ENCODE measurements at regions not wholly inside any gene's neighbourhood (a gene's known extent, or its start where the extent isn't known, plus 50 kb on each side); places are given as distances from the start of the nearest gene placed in this dataset.

DNA sequence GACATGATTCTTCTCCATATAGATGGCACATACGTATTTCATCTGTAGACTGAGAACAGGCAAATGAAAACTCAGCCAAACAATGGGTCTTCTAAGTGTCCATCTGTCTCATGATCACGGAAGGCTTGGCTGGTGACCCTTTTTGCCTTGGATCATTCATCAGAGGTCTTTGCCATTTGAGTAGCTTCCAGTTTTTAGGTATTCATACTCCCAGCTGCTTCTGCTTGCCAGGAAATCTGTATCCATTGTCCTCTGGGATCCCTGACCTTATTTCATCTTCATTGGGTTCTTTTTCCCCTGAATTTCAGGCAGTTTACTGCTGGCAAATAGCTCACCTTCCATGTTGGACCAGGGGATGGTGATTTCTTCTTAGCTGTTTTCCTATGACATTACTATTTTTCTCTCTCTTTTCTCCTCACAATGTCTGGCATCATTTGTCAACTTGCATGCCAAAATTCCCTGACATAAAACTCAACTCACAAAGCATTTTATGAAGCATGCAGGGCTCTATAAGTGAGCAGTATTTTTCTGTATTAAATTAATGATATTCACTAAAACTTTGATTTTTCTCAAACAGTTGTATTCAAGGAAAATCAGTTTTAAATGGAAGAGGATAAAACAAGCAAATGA lies 241.2 kb downstream of the DNAJB9 start:
- Histone ChIP-seq H3K27ac (no peak overlapping the region), H3K4me3 (no peak overlapping the region), H3K9me3 (peaks cover 0 to 4% of the 10 kb centered on the region in 2 donors), H3K4me1 (no peaks in the 10 kb centered on the region), H3K27me3 (no peaks in the 10 kb centered on the region), H3K36me3 (no peaks in the 10 kb centered on the region)
- intact Hi-C loops (cut with DNase I): no loop called here
- no peak for TF ChIP-seq CTCF (IDR thresholded peaks at IDR 0.05)
- ATAC-seq (no peak), DNase-seq (no peak)

DNA sequence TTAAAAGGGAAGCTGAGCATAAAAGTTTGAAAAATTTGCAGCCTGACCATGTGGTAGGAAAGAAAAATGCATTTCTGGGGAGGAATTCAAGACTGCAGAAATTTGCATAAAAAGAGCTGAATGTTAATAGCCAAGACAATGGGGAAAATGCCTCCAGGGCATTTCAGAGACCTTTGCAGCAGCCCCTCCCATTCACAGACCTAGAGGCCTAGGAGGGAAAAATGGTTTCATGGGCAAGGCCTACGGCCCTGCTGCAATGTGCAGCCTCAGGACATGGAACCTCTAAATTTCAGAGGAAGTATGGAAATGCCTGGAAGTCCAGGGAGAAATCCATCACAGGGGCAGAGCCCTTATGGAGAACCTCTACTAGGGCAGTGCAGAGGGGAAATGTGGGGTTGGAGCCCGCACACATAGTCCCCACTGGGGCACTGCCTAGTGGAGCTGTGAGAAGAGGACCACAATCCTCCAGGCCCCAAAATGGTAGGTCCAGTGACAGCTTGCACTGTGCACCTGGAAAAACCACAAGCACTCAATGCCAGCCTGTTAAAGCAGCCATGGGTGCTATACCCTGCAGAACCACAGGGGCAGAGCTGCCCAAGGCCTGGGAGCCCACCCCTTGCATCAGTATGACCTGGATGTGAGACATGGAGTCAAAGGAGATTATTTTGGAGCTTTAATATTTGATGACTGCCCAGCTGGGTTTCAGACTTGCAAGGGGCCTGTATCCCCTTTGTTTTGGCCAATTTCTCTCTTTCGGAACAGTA lies 243.8 kb downstream of the DNAJB9 start:
- TF ChIP-seq CTCF (IDR thresholded peaks at IDR 0.05): no peak
- Histone ChIP-seq H3K27me3 (no peaks in the 10 kb centered on the region), H3K27ac (no peak overlapping the region), H3K9me3 (peaks cover 0 to 4% of the 10 kb centered on the region in 2 donors), H3K4me1 (no peaks in the 10 kb centered on the region), H3K36me3 (no peaks in the 10 kb centered on the region), H3K4me3 (no peak overlapping the region)
- DNase-seq (no peak), ATAC-seq (no peak)
- intact Hi-C loops (cut with DNase I): no loop called here

DNA sequence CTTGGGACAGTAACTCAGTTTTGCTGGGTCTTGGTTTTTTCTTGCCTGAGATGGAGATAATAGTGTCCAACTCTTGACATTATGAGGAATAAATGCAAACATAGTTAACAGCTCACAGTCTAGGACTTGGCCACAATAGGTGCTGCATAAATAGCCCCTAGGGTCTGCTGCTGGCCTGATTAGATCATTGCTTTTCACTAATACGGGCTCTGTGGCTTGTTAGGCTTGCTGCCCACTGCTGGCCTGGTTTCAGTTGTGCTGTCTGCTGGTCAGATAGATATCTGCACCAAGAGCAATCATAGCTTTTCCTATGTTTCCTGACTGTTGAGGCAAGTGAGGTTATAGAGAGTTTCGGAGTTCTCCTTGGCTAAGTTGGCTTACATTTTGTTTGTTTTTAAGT lies 246.1 kb downstream of the DNAJB9 start:
- no peak overlapping the region for H3K4me3 ChIP-seq
- H3K9me3 ChIP-seq: peaks cover 0 to 4% of the 10 kb centered on the region in 2 donors
- DNase-seq: no peak
- ATAC-seq: no peak
- intact Hi-C loops (cut with DNase I): no loop called here
- no peaks in the 10 kb centered on the region for H3K4me1 ChIP-seq
- H3K27me3 ChIP-seq: no peaks in the 10 kb centered on the region
- H3K27ac ChIP-seq: no peak overlapping the region
- TF ChIP-seq CTCF (IDR thresholded peaks at IDR 0.05): no peak
- H3K36me3 ChIP-seq: no peaks in the 10 kb centered on the region

DNA sequence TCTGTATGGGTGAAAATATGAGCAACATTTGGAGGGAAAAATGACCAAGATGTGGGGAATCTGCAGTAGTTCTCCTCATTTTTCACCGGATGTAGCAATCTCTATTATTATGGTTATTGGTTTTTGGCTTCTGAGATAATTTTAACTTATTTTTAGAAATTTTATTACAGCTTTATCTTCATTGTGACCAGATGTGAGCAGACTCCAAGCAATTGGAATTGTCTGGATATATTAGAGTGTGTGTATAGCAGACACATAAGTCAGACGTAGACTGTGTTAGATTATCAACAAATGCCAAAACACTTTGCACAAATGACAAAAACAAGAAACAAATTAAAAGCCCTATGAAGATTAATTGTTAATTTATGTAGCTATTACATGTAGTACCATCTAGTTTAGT lies 249.1 kb downstream of the DNAJB9 start:
- H3K27me3 ChIP-seq: no peaks in the 10 kb centered on the region
- intact Hi-C loops (cut with DNase I): no loop called here
- DNase-seq (no peak), ATAC-seq (no peak)
- H3K4me1 ChIP-seq: no peaks in the 10 kb centered on the region
- H3K27ac ChIP-seq: no peak overlapping the region
- no peaks in the 10 kb centered on the region for H3K36me3 ChIP-seq
- no peak overlapping the region for H3K4me3 ChIP-seq
- peaks cover 0 to 2% of the 10 kb centered on the region in 2 donors for H3K9me3 ChIP-seq
- no peak for TF ChIP-seq CTCF (IDR thresholded peaks at IDR 0.05)

DNA sequence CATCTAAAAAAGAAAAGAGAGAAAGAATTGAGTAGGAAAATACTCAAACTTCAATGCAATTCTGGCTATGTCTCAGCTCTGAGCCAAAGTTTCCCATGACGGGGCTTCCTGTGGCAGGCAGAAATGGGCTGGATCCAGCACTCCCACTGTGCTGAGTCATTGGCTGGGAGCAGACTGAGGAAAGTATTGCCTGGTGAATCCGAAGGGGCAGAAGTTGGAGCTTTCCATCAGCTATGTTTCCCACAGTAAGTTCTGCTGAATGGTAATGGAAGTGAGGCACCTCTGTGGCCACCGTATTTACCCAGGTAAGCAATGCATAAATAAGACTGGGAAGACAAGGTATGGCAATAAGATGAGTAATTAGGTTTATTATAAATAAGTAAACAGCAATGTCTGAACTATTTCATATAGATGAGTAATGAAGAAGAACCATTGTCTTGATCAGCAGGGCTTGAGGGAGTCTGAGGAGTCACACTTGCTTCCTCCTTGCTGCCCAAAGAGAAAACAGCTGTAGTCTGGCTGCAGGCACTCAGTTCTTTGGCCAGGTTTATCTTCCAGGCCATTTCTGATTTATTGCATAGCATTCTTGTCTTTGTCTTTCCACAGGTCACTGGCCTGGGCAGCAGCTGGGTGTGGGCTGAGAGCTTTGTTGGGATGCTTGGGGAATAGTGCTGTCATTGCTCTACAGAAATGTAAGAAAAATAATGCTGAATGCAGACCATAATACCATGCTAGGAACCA lies 255.3 kb downstream of the DNAJB9 start:
- ATAC-seq: peak; percentile 62
- Histone ChIP-seq H3K36me3 (no peaks in the 10 kb centered on the region), H3K9me3 (no peaks in the 10 kb centered on the region), H3K4me3 (no peak overlapping the region), H3K27me3 (no peaks in the 10 kb centered on the region), H3K27ac (no peak overlapping the region), H3K4me1 (no peaks in the 10 kb centered on the region)
- intact Hi-C loops (cut with DNase I): no loop called here
- no peak for DNase-seq
- TF ChIP-seq CTCF (IDR thresholded peaks at IDR 0.05): no peak
